ENCODE measurements at regions not wholly inside any gene's neighbourhood (a gene's known extent, or its start where the extent isn't known, plus 50 kb on each side); places are given as distances from the start of the nearest gene placed in this dataset.

GRCh38 chr5:12141496-12141895 is 237.2 kb upstream of the CTNND2 start:
- CTCF ChIA-PET, result no interaction called here
- DNase-seq (ENCODE audit: low read depth, low spot score) (no peak), ATAC-seq (no peak)
- Histone ChIP-seq H4K20me1 (ENCODE audit: insufficient read depth) (no peaks in the 10 kb centered on the region), H3K4me1 (ENCODE audit: control insufficient read depth in 1 of 2, insufficient read depth in 2 of 2, low read length in 2 of 2) (no peaks in the 10 kb centered on the region), H2AFZ (ENCODE audit: low read depth, low read length, poor library complexity, severe bottlenecking) (no peak overlapping the region), H3K9ac (ENCODE audit: low read length) (no peak overlapping the region), H3K79me2 (ENCODE audit: insufficient read depth, low read length) (no peaks in the 10 kb centered on the region), H3K36me3 (ENCODE audit: control insufficient read depth in 1 of 2, insufficient read depth in 2 of 2, low read length in 2 of 2) (no peaks in the 10 kb centered on the region), H3K9me2 (ENCODE audit: insufficient read depth) (no peaks in the 10 kb centered on the region), H3K27ac (ENCODE audit: low read depth, low read length) (no peak overlapping the region), H3K4me2 (ENCODE audit: low read length) (no peak overlapping the region), H3K9me3 (ENCODE audit: control insufficient read depth in 1 of 2, insufficient read depth in 1 of 2, low read depth in 1 of 2, low read length in 2 of 2) (peaks cover 10 to 19% of the 10 kb centered on the region in 2 experiments; a peak in 2 of 4 replicates), H3K4me3 (replicated peaks in 1 of 2; ENCODE audit: low read depth in 1 of 2, low read length in 2 of 2) (no peak overlapping the region), H3K27me3 (ENCODE audit: insufficient read depth, low read length) (no peaks in the 10 kb centered on the region)
- intact Hi-C loops (cut with micrococcal nuclease), result no loop called here
- TF ChIP-seq POLR2AphosphoS5 (IDR thresholded peaks at IDR 0.05; ENCODE audit: low read depth, low read length) (no peak), SIN3A (IDR thresholded peaks at IDR 0.05; ENCODE audit: low read depth) (no peak), REST (IDR thresholded peaks at IDR 0.05; ENCODE audit: low read depth) (no peak), EGR1 (IDR thresholded peaks at IDR 0.05; ENCODE audit: low read depth) (no peak), MAX (IDR thresholded peaks at IDR 0.05) (no peak), CBX3 (IDR thresholded peaks at IDR 0.05; ENCODE audit: low read depth) (no peak), CTCF (IDR thresholded peaks at IDR 0.05 in 2 of 3, conservative IDR thresholded peaks at IDR 0.05 in 1 of 3; ENCODE audit: borderline replicate concordance in 1 of 3, insufficient read depth in 1 of 3, low read depth in 2 of 3, low read length in 2 of 3) (no peak), FOSL1 (IDR thresholded peaks at IDR 0.05; ENCODE audit: low read depth) (no peak), ZBTB33 (IDR thresholded peaks at IDR 0.05; ENCODE audit: extremely low read depth, insufficient replicate concordance, low read length) (no peak), SRF (IDR thresholded peaks at IDR 0.05; ENCODE audit: low read depth) (no peak), ZFX (IDR thresholded peaks at IDR 0.05) (no peak)
- RAD21 ChIA-PET (ENCODE audit: low non-redundant PET in 1 of 2, low total read pairs in 2 of 2, uncharacterized antibody in 2 of 2, unreplicated experiment in 2 of 2), result no interaction called here
- BruUV-seq (replicated peaks), result no TSS peak
- POLR2A ChIA-PET, result no interaction called here

Measured in HCT116 (cell line).